ENCODE measurements at regions not wholly inside any gene's neighbourhood (a gene's known extent, or its start where the extent isn't known, plus 50 kb on each side); places are given as distances from the start of the nearest gene placed in this dataset.
"Not testable (repeated sequence)": the region's sequence is repeated elsewhere in the genome, so short reads cannot be mapped to it uniquely, and the experiment has no call there.

GRCh38 chrX:77119706-77120105, 327.5 kb upstream of the FGF16 start:
- H3K4me3 ChIP-seq (ENCODE audit: low read depth, low read length), result no peak overlapping the region
- no peak for TF ChIP-seq CTCF (IDR thresholded peaks at IDR 0.05; ENCODE audit: insufficient read depth, low read length)
- DNase-seq (ENCODE audit: low read depth), result no peak

DNA sequence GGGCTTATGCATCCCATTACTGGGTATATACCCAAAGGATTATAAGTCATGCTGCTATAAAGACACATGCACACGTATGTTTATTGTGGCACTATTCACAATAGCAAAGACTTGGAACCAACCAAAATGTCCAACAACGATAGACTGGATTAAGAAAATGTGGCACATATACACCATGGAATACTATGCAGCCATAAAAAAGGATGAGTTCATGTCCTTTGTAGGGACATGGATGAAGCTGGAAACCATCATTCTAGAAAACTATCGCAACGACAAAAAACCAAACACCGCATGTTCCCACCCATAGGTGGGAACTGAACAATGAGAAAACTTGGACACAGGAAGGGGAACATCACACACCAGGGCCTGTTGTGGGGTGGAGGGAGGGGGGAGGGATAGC, 323.3 kb upstream of the FGF16 start:
- DNase-seq (ENCODE audit: low read depth); H3K4me3 ChIP-seq (ENCODE audit: low read depth, low read length): not testable (repeated sequence)

- DNase-seq (ENCODE audit: low read depth); H3K4me3 ChIP-seq (ENCODE audit: low read depth, low read length): not testable (repeated sequence)
Observed at GRCh38 chrX:77127571-77127970, 319.6 kb upstream of the FGF16 start.

DNA sequence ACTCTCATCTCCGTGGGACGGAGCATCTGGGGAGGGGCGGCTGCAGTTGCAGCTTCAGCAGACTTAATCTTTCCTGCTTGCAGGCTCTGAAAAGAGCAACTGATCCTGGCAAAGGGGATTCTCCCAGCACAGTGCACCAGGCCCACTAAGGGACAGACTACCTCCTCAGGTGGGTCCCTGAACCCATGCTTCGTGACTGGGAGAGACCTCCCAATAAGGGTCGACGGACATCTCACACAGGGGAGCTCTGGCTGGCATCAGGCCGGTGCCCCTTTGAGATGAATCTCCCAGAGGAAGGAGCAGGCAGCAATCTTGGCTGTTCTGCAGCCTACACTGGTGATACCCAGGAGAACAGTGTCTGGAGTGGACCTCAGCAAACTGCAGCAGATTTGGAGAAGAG, 303.3 kb upstream of the FGF16 start:
- DNase-seq (ENCODE audit: low read depth), result no peak
- no peak for TF ChIP-seq CTCF (IDR thresholded peaks at IDR 0.05; ENCODE audit: insufficient read depth, low read length)
- no peak overlapping the region for H3K4me3 ChIP-seq (ENCODE audit: low read depth, low read length)

GRCh38 chrX:77160301-77160700, 286.9 kb upstream of the FGF16 start:
- TF ChIP-seq CTCF (IDR thresholded peaks at IDR 0.05; ENCODE audit: insufficient read depth, low read length), result peak; percentile 24
- H3K4me3 ChIP-seq (ENCODE audit: low read depth, low read length), result no peak overlapping the region
- DNase-seq (ENCODE audit: low read depth), result no peak

DNA sequence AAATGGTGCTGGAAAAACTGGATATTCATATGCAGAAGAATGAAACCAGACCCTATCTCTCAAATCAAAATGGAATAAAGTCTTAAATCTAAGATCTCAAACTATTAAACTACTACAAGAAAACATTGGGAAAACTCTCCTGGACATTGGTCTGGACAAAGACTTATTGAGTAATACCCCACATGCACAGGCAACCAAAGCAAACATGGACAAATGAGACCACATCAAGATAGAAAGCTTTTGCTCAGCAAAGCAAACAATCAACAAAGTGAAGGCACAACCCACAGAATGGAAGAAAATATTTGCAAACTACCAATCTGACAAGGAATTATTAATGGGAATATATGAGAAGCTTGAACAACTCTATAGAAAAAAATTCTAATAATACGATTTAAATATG, 284.4 kb upstream of the FGF16 start:
- H3K4me3 ChIP-seq (ENCODE audit: low read depth, low read length), result no peak overlapping the region
- DNase-seq (ENCODE audit: low read depth), result no peak
- no peak for TF ChIP-seq CTCF (IDR thresholded peaks at IDR 0.05; ENCODE audit: insufficient read depth, low read length)

GRCh38 chrX:77167993-77168392, 279.2 kb upstream of the FGF16 start:
- peak; percentile 72 for DNase-seq (ENCODE audit: low read depth)
- no peak overlapping the region for H3K4me3 ChIP-seq (ENCODE audit: low read depth, low read length)
- no peak for TF ChIP-seq CTCF (IDR thresholded peaks at IDR 0.05; ENCODE audit: insufficient read depth, low read length)

GRCh38 chrX:77174680-77175519, 272.3 kb upstream of the FGF16 start:
- DNase-seq (ENCODE audit: low read depth), result peak; percentile 93
- H3K4me3 ChIP-seq (ENCODE audit: low read depth, low read length), result no peak overlapping the region
- no peak for TF ChIP-seq CTCF (IDR thresholded peaks at IDR 0.05; ENCODE audit: insufficient read depth, low read length)
